ENCODE measurements at regions not wholly inside any gene's neighbourhood (a gene's known extent, or its start where the extent isn't known, plus 50 kb on each side); places are given as distances from the start of the nearest gene placed in this dataset.
"Not testable (repeated sequence)": the region's sequence is repeated elsewhere in the genome, so short reads cannot be mapped to it uniquely, and the experiment has no call there.

DNA sequence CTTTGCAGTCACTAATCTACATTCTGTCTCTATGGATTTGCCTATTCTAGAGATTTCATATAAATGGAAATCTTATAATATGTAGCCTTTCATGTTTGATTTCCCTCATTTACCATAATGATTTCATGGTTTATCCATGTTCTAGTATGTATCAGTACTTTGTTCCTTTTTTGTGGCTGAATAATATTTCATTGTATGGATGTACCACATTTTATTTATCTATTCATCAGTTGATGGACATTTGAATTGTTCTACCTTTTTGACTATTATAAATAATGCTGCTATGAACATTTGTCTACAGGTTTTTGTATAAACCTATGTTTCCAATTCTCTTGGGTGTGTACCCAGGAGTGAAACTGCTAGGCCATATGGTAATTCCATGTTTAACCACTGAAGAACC is 221.1 kb downstream of the ICOS start:
- Histone ChIP-seq H3K27me3 (ENCODE audit: control insufficient read depth in 2 of 2, insufficient read depth in 1 of 2, low read length in 1 of 2) (no peaks in the 10 kb centered on the region), H3K27ac (ENCODE audit: low read depth in 1 of 2, low read length in 1 of 2) (no peak overlapping the region), H3K9me3 (ENCODE audit: control insufficient read depth in 2 of 2, insufficient read depth in 1 of 2, low read length in 1 of 2) (no peaks in the 10 kb centered on the region), H3K4me3 (ENCODE audit: low read length in 2 of 2) (no peak overlapping the region), H3K4me1 (ENCODE audit: control insufficient read depth in 2 of 2, insufficient read depth in 2 of 2, low read length in 2 of 2) (no peaks in the 10 kb centered on the region), H3K36me3 (ENCODE audit: control insufficient read depth in 2 of 2, insufficient read depth in 2 of 2, low read length in 1 of 2) (no peaks in the 10 kb centered on the region)
- DNase-seq (ENCODE audit: low read depth in 6 of 9, low spot score in 9 of 9), result no peak

DNA sequence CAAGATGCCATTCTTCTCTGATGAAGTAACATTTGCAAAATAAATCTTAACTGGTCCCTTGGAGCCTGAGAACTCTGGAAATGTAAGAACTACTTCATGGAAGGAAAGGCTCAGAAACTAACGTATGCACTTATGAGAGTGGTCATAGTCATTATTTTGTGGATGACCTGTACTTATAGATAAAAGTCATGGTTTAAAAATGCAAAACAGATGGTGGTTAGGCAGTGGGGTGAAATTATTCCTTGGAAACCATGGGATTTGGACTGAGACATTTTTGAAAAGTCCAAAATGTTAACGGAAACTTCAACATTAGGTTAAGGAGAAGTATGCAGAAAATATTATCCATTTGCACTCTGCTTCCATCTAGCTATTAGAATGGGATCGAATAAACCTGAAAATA is 223.0 kb downstream of the ICOS start:
- no peaks in the 10 kb centered on the region for H3K9me3 ChIP-seq (ENCODE audit: control insufficient read depth in 2 of 2, insufficient read depth in 1 of 2, low read length in 1 of 2)
- H3K4me1 ChIP-seq (ENCODE audit: control insufficient read depth in 2 of 2, insufficient read depth in 2 of 2, low read length in 2 of 2), result no peaks in the 10 kb centered on the region
- DNase-seq (ENCODE audit: low read depth in 6 of 9, low spot score in 9 of 9), result no peak
- H3K27ac ChIP-seq (ENCODE audit: low read depth in 1 of 2, low read length in 1 of 2), result no peak overlapping the region
- no peak overlapping the region for H3K4me3 ChIP-seq (ENCODE audit: low read length in 2 of 2)
- no peaks in the 10 kb centered on the region for H3K36me3 ChIP-seq (ENCODE audit: control insufficient read depth in 2 of 2, insufficient read depth in 2 of 2, low read length in 1 of 2)
- H3K27me3 ChIP-seq (ENCODE audit: control insufficient read depth in 2 of 2, insufficient read depth in 1 of 2, low read length in 1 of 2), result no peaks in the 10 kb centered on the region
- 94% methylated on average over 3 of the region's 3 CpGs for WGBS

DNA sequence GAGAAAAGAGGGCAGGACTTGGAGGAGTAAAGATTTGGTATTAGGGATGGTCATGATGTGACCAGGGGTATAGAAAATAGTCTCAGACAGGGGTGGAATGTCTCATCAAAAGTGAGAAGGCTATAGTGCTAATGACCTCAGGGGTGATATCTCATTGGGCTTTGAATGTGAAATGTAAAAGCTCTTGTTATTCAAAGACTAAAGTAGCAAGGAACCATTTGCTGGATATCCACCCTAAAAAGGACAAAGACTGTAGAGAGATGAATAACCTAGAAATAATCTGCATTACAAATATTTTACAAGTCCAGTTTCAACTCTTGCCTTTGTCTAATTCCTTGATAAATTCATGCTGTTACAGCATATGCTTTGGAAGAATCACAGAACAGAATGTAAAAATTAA is 224.4 kb downstream of the ICOS start:
- Histone ChIP-seq H3K27ac (ENCODE audit: low read depth in 1 of 2, low read length in 1 of 2) (no peak overlapping the region), H3K36me3 (ENCODE audit: control insufficient read depth in 2 of 2, insufficient read depth in 2 of 2, low read length in 1 of 2) (no peaks in the 10 kb centered on the region), H3K4me1 (ENCODE audit: control insufficient read depth in 2 of 2, insufficient read depth in 2 of 2, low read length in 2 of 2) (no peaks in the 10 kb centered on the region), H3K9me3 (ENCODE audit: control insufficient read depth in 2 of 2, insufficient read depth in 1 of 2, low read length in 1 of 2) (no peaks in the 10 kb centered on the region), H3K27me3 (ENCODE audit: control insufficient read depth in 2 of 2, insufficient read depth in 1 of 2, low read length in 1 of 2) (no peaks in the 10 kb centered on the region), H3K4me3 (ENCODE audit: low read length in 2 of 2) (no peak overlapping the region)
- no peak for DNase-seq (ENCODE audit: low read depth in 6 of 9, low spot score in 9 of 9)

DNA sequence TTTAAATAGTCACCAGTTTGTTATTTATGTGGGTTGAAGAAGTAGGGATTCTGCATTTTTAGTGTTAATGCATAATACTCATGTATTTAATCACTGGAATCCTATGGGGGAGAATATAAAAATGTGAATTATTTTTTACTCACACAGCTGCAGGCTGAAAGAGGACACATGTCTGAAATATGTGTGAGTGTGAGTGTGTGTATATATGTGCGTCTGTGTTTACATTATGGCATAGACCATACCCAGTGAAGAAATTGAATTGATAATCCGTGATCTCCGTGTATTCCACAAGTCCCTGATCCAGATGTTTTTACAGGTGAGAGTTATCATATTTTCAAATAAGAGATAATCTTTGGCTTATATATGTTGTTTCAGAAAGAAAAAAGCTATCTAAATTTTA is 225.3 kb downstream of the ICOS start:
- H3K4me3 ChIP-seq (ENCODE audit: low read length in 2 of 2), result no peak overlapping the region
- DNase-seq (ENCODE audit: low read depth in 6 of 9, low spot score in 9 of 9), result no peak
- 97% methylated on average over 3 of the region's 3 CpGs for WGBS

DNA sequence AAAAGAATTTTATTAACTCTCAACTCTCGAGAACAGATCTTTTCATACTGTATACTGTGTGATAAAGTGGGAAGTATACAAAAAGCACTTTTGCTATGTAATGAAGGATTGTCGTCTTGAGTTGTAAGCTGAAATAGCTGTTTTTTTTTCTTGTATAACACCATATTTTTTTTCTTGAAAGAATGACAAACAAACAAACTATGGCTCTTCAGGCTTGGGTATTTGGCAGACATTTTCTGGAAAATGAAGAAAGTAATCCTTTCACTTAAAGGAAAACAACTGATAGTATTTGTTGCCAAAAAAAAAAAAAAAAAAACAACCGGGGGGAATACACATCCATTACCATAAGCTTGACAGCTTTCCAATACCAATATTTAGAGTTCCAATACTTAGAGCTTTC is 230.4 kb downstream of the ICOS start:
- no peak overlapping the region for H3K27ac ChIP-seq (ENCODE audit: low read depth in 1 of 2, low read length in 1 of 2)
- H3K27me3 ChIP-seq (ENCODE audit: control insufficient read depth in 2 of 2, insufficient read depth in 1 of 2, low read length in 1 of 2), result peaks cover 0 to 2% of the 10 kb centered on the region in 2 donors
- no peak for DNase-seq (ENCODE audit: low read depth in 6 of 9, low spot score in 9 of 9)
- no peaks in the 10 kb centered on the region for H3K36me3 ChIP-seq (ENCODE audit: control insufficient read depth in 2 of 2, insufficient read depth in 2 of 2, low read length in 1 of 2)
- WGBS, result 98% methylated on average over 3 of the region's 3 CpGs
- no peaks in the 10 kb centered on the region for H3K9me3 ChIP-seq (ENCODE audit: control insufficient read depth in 2 of 2, insufficient read depth in 1 of 2, low read length in 1 of 2)
- H3K4me3 ChIP-seq (ENCODE audit: low read length in 2 of 2), result no peak overlapping the region
- no peaks in the 10 kb centered on the region for H3K4me1 ChIP-seq (ENCODE audit: control insufficient read depth in 2 of 2, insufficient read depth in 2 of 2, low read length in 2 of 2)

More for the DNA sequence above, 225.3 kb downstream of the ICOS start:
- Histone ChIP-seq H3K27ac (ENCODE audit: low read depth in 1 of 2, low read length in 1 of 2) (no peak overlapping the region), H3K27me3 (ENCODE audit: control insufficient read depth in 2 of 2, insufficient read depth in 1 of 2, low read length in 1 of 2) (no peaks in the 10 kb centered on the region), H3K36me3 (ENCODE audit: control insufficient read depth in 2 of 2, insufficient read depth in 2 of 2, low read length in 1 of 2) (no peaks in the 10 kb centered on the region), H3K4me1 (ENCODE audit: control insufficient read depth in 2 of 2, insufficient read depth in 2 of 2, low read length in 2 of 2) (no peaks in the 10 kb centered on the region), H3K9me3 (ENCODE audit: control insufficient read depth in 2 of 2, insufficient read depth in 1 of 2, low read length in 1 of 2) (no peaks in the 10 kb centered on the region)

DNA sequence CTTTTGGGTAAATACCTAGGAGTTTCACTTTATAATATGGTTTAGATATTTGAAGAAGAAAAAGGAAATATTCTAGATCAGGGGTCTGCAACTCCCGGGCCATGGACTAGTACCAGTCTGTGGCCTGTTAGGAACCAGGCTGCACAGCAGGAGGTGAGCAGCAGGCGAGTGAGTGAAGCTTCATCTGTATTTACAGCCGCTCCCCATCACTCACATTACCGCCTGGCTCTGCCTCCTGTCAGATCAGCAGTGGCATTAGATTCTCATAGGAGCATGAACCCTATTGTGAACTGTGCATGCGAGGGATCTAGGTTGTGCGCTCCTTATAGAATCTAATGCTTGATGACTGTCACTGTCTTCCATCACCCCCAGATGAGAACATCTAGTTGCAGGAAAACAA is 231.1 kb downstream of the ICOS start:
- not testable (repeated sequence) for H3K36me3 ChIP-seq (ENCODE audit: control insufficient read depth in 2 of 2, insufficient read depth in 2 of 2, low read length in 1 of 2); H3K4me3 ChIP-seq (ENCODE audit: low read length in 2 of 2); H3K9me3 ChIP-seq (ENCODE audit: control insufficient read depth in 2 of 2, insufficient read depth in 1 of 2, low read length in 1 of 2); H3K4me1 ChIP-seq (ENCODE audit: control insufficient read depth in 2 of 2, insufficient read depth in 2 of 2, low read length in 2 of 2); DNase-seq (ENCODE audit: low read depth in 6 of 9, low spot score in 9 of 9); H3K27ac ChIP-seq (ENCODE audit: low read depth in 1 of 2, low read length in 1 of 2); H3K27me3 ChIP-seq (ENCODE audit: control insufficient read depth in 2 of 2, insufficient read depth in 1 of 2, low read length in 1 of 2)
- WGBS, result 97% methylated on average over 6 of the region's 6 CpGs

DNA sequence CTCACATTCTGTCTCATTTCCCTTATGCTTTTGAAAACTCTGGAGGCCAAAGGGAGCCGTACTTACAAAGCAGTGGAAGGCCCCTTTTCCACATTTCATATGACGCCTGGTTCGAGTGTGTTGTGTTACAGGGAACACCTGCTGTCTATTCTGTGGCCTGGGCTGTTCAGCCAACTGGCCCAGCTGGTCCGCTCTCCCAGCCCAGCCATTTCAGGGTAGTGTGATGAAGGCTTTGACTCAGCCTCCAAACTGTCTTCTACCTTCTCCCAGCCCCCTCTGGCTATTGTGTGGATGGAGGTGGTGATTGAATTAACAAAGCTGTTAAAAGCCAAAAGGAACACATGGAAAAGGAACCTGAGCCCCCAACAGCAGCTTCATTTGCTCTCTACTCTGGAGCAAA is 233.8 kb downstream of the ICOS start:
- H3K27me3 ChIP-seq (ENCODE audit: control insufficient read depth in 2 of 2, insufficient read depth in 1 of 2, low read length in 1 of 2), result peaks cover 0 to 4% of the 10 kb centered on the region in 2 donors
- WGBS, result 97% methylated on average over 4 of the region's 4 CpGs
- H3K9me3 ChIP-seq (ENCODE audit: control insufficient read depth in 2 of 2, insufficient read depth in 1 of 2, low read length in 1 of 2), result no peaks in the 10 kb centered on the region
- H3K36me3 ChIP-seq (ENCODE audit: control insufficient read depth in 2 of 2, insufficient read depth in 2 of 2, low read length in 1 of 2), result no peaks in the 10 kb centered on the region
- H3K4me1 ChIP-seq (ENCODE audit: control insufficient read depth in 2 of 2, insufficient read depth in 2 of 2, low read length in 2 of 2), result no peaks in the 10 kb centered on the region
- no peak overlapping the region for H3K27ac ChIP-seq (ENCODE audit: low read depth in 1 of 2, low read length in 1 of 2)
- no peak for DNase-seq (ENCODE audit: low read depth in 6 of 9, low spot score in 9 of 9)
- H3K4me3 ChIP-seq (ENCODE audit: low read length in 2 of 2), result no peak overlapping the region

DNA sequence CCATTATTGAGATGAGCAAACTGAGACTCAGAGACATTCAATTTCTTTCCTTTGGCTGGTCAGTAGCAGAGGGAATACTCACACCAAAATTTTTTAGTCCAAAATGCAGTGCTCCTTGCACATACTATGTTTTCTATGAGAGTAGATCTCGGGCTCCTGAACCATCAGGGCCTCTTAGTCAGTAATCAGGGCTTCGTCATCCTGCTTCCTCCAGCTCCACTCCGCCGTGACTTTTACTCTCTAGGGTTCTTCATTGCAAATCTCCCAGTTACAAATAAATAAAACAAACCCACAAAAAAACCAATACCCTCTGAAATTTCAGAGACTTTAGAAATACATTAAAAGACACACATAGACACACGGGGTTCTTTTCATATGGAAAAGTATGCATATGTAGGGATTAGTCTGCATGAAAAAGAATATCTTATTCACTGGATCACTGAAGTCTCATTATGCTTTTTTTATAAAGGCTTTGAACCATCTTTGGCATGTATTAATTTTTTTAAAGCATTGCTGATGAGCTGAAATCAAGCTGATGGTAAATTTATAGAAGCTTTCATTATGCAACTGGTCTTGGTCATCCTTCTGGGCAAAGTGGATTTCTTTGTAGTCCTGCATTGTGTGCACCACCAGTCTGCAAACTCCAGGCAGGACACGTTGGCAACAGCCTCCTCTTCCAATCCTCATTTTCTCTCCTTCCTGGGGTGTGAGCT is 235.0 kb downstream of the ICOS start:
- Histone ChIP-seq H3K36me3 (ENCODE audit: control insufficient read depth in 2 of 2, insufficient read depth in 2 of 2, low read length in 1 of 2) (no peaks in the 10 kb centered on the region), H3K4me1 (ENCODE audit: control insufficient read depth in 2 of 2, insufficient read depth in 2 of 2, low read length in 2 of 2) (no peaks in the 10 kb centered on the region), H3K27me3 (ENCODE audit: control insufficient read depth in 2 of 2, insufficient read depth in 1 of 2, low read length in 1 of 2) (peaks cover 0 to 4% of the 10 kb centered on the region in 2 donors), H3K27ac (ENCODE audit: low read depth in 1 of 2, low read length in 1 of 2) (no peak overlapping the region), H3K9me3 (ENCODE audit: control insufficient read depth in 2 of 2, insufficient read depth in 1 of 2, low read length in 1 of 2) (no peaks in the 10 kb centered on the region), H3K4me3 (ENCODE audit: low read length in 2 of 2) (no peak overlapping the region)
- WGBS, result 93% methylated on average over 6 of the region's 6 CpGs
- no peak for DNase-seq (ENCODE audit: low read depth in 6 of 9, low spot score in 9 of 9)

DNA sequence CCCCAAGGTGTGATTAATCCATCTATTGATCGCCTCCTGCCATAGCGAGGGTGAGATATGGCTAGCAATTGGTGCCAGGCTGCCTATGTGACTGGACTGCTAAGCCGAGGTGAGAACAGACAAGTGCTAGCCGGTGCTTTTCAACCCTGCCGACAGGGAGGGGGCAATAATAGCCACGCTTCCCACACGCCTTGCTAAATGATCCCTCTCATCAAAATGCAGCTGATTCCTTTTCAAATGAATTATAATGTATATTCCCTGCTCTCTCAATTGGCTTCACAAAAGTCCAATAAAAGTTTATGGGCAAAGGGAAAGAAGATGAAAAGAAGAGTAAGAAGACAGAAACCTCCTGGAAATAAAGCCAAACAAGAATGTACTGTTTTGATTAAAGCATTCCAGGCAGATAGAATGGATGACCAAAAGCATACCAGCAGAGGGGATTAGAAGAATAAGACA is 235.6 kb downstream of the ICOS start:
- no peaks in the 10 kb centered on the region for H3K4me1 ChIP-seq (ENCODE audit: control insufficient read depth in 2 of 2, insufficient read depth in 2 of 2, low read length in 2 of 2)
- DNase-seq (ENCODE audit: low read depth in 6 of 9, low spot score in 9 of 9), result no peak
- H3K4me3 ChIP-seq (ENCODE audit: low read length in 2 of 2), result no peak overlapping the region
- H3K27me3 ChIP-seq (ENCODE audit: control insufficient read depth in 2 of 2, insufficient read depth in 1 of 2, low read length in 1 of 2), result peaks cover 0 to 4% of the 10 kb centered on the region in 2 donors
- WGBS, result 81% methylated on average over 7 of the region's 7 CpGs
- H3K9me3 ChIP-seq (ENCODE audit: control insufficient read depth in 2 of 2, insufficient read depth in 1 of 2, low read length in 1 of 2), result no peaks in the 10 kb centered on the region
- H3K36me3 ChIP-seq (ENCODE audit: control insufficient read depth in 2 of 2, insufficient read depth in 2 of 2, low read length in 1 of 2), result no peaks in the 10 kb centered on the region
- no peak overlapping the region for H3K27ac ChIP-seq (ENCODE audit: low read depth in 1 of 2, low read length in 1 of 2)

All from thymus (tissue), 11 donors.